Lower leg skin (tissue), 3 donors: ENCODE measurements at regions not wholly inside any gene's neighbourhood (a gene's known extent, or its start where the extent isn't known, plus 50 kb on each side); places are given as distances from the start of the nearest gene placed in this dataset.

Source experiments
- POLR2A ChIP-seq, 2 donors: fragments of 450-650 bp; IDR thresholded peaks; one replicate each; pipeline ENCODE4 v1.6.1; 2016 to 2017; ENCODE audit warnings: antibody characterized with exemption in 2 of 2, mild to moderate bottlenecking in 1 of 2, moderate library complexity in 1 of 2
- TF ChIP-seq, protein P1 (sequence below), 3 donors: fragments of 450-650 bp; IDR thresholded peaks; one replicate each; pipeline ENCODE4 v1.5.1; 2016; ENCODE audit warnings: antibody characterized with exemption in 3 of 3, mild to moderate bottlenecking in 3 of 3, moderate library complexity in 2 of 3

- TF ChIP-seq, protein P1, sequence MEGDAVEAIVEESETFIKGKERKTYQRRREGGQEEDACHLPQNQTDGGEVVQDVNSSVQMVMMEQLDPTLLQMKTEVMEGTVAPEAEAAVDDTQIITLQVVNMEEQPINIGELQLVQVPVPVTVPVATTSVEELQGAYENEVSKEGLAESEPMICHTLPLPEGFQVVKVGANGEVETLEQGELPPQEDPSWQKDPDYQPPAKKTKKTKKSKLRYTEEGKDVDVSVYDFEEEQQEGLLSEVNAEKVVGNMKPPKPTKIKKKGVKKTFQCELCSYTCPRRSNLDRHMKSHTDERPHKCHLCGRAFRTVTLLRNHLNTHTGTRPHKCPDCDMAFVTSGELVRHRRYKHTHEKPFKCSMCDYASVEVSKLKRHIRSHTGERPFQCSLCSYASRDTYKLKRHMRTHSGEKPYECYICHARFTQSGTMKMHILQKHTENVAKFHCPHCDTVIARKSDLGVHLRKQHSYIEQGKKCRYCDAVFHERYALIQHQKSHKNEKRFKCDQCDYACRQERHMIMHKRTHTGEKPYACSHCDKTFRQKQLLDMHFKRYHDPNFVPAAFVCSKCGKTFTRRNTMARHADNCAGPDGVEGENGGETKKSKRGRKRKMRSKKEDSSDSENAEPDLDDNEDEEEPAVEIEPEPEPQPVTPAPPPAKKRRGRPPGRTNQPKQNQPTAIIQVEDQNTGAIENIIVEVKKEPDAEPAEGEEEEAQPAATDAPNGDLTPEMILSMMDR (IDR thresholded peaks at IDR 0.05), result no peak
- TF ChIP-seq POLR2A (IDR thresholded peaks at IDR 0.05), result no peak
Observed at GRCh38 chr9:118992813-118993794, 376.1 kb downstream of the BRINP1 start.
